Hippocampal formation (tissue), 2 donors: ENCODE measurements at regions not wholly inside any gene's neighbourhood (a gene's known extent, or its start where the extent isn't known, plus 50 kb on each side); places are given as distances from the start of the nearest gene placed in this dataset.
"Not testable (repeated sequence)": the region's sequence is repeated elsewhere in the genome, so short reads cannot be mapped to it uniquely, and the experiment has no call there.

ENCODE experiments used
- DNase-seq, 2 donors: peaks; one replicate each; lab custom pipeline; 2025; lab: John Stamatoyannopoulos, UW

DNA sequence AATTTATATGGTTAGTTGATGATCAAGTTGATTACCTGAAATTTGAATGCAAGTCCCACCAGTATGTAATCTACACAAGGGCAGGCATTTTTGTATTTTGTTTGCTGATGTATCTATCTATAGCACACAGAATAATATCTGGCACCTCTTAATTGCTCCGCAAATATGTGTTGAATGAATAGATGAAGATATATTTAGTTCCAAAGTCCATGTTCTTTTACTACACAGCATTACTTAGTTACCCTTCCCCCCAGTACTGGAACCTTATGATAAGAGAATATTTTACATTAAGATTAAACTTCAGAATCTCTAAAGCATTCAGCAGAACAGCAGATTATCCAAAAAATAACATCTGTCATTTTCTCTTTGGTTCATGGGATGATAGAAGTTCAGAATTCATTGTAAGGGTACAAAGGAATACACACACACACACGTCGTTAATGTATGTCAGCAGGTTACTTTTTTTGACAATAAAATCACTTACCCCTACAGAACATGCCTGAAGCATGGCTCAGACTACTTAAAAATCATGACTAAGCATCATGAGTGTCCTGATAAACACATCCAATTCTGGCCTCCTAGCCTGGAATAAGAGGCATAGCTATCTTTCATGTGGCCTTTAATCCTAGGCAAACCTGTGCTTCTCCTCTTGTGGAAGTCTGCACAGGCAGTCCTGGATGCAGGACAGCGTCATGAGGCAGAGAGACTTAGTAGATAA lies 148.9 kb upstream of the TBC1D5 start:
- no peak for DNase-seq

GRCh38 chr3:17885986-17886385 lies 143.6 kb upstream of the TBC1D5 start:
- DNase-seq, result no peak

DNA sequence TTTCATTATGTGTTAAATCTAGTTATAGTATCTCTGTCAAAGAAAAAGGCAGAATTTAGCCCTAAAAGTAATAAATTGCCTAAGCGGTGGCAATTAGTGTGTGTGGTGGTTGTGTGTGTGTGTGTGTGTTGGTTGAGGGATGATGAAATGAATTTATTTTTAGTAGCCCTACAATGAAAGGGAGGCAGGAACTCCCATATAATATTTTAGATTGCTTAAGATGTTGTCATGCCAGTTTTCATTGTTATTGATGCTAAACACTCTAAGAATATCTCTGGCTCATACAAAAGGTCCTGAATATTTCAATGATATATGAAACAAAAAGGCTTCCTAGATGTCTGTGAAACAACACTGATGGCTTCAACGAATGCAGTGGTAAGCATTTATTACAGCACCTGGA lies 140.6 kb upstream of the TBC1D5 start:
- no peak for DNase-seq

- no peak for DNase-seq
Measured at GRCh38 chr3:17877299-17877698, 134.9 kb upstream of the TBC1D5 start.

DNA sequence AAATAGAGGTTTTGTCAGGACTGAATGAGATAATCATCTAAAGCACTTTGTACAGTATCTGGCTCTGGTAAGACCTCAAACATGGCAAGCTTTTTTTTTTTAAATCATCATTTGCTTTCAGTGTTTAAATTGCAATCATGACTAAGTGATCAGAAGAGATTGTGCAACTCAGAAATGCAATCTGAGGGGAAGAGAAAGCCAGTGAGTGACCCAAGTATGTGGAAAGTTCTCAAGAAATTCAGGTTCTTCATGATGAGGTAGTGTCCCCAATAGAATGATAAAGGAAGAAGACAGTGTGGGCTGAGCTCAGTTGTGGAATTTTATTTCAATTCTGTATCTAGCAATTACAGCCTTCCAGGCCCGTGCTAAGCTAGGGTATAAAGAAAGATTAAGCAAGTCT lies 132.2 kb upstream of the TBC1D5 start:
- DNase-seq, result no peak

GRCh38 chr3:17872457-17872856 lies 130.0 kb upstream of the TBC1D5 start:
- DNase-seq, result no peak

- DNase-seq, result no peak
Measured at GRCh38 chr3:17865631-17866030, 123.2 kb upstream of the TBC1D5 start.

DNA sequence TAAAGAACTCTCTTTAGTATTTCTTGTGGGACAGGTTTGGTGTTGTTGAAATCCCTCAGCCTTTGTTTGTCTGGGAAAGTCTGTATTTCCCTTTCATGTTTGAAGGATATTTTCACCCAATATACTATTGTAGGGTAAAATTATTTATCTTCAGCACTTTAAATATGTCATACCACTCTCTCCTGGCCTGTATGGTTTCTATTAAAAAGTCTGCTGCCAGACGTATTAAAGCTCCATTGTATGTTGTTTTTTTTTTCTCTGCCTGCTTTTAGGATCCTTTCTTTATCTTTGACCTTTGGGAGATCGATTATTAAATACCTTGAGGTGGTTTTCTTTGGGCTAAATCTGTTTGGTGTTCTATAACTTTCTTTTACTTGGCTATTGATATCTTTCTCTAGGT lies 119.0 kb upstream of the TBC1D5 start:
- no peak for DNase-seq

GRCh38 chr3:17860840-17861471 lies 118.5 kb upstream of the TBC1D5 start:
- not testable (repeated sequence) for DNase-seq

- DNase-seq, result no peak
Measured at GRCh38 chr3:17852217-17852616, 109.8 kb upstream of the TBC1D5 start.

DNA sequence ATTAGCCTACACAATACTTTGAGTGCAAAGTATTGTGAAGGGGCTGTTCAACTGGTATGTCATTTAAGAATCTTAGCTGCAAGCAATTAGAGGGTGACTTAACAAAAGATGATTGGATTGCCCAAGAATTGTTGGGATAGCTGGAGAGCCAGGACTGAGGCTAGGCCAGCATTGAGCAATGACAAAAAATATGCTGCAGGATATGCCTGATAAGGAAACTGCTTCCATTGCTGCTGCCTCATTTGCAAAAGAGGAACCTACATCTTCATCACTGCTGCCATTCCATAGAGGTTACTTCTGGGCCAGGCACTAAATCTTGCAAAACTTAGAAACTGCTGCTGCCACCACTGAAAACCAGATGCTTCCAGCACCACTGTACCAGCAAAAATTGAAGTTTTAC lies 108.0 kb upstream of the TBC1D5 start:
- no peak for DNase-seq

- DNase-seq, result no peak
Measured at GRCh38 chr3:17848102-17848501, 105.7 kb upstream of the TBC1D5 start.

- no peak for DNase-seq
Measured at GRCh38 chr3:17847156-17847555, 104.7 kb upstream of the TBC1D5 start.

DNA sequence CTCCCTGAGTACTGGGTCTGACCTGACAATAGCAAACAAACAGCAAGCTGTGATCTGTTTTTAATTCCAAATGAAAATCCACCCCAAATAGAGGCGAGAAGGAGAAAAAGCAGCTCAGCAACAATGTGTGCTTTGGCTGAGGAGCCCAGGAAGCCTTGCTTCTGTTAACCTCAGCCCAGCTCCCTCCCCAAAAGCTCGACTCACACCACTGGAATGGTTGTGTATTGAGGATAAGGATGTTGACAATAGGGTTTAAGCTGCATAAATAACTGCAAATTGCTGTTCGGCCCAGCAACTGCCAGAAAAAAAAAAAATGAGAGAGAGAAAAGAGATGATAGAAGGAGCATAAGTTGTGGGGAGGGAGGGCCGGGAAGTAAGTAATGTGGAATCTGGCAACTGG lies 104.0 kb upstream of the TBC1D5 start:
- DNase-seq, result no peak

GRCh38 chr3:17845026-17845812 lies 102.8 kb upstream of the TBC1D5 start:
- DNase-seq, result no peak

DNA sequence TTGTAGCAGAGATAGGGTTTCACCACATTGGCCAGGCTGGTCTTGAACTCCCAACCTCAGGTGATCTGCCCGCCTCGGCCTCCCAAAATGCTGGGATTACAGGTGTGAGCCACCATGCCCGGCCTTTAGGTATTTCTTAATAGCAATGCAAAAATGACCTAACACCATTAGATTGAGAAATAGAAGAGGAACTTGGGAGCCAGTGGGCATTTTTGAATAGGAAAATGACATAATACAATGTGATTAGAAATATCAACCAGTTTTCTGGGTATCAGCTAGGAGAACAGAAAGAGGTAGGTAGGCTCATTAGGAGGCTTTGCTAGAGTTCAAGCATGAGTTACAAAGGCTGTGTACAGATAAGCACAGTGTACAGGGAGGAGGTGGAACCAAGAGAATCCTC lies 101.8 kb upstream of the TBC1D5 start:
- no peak for DNase-seq

GRCh38 chr3:17841190-17841828 lies 98.9 kb upstream of the TBC1D5 start:
- peak; percentile 52 to 59 for DNase-seq

DNA sequence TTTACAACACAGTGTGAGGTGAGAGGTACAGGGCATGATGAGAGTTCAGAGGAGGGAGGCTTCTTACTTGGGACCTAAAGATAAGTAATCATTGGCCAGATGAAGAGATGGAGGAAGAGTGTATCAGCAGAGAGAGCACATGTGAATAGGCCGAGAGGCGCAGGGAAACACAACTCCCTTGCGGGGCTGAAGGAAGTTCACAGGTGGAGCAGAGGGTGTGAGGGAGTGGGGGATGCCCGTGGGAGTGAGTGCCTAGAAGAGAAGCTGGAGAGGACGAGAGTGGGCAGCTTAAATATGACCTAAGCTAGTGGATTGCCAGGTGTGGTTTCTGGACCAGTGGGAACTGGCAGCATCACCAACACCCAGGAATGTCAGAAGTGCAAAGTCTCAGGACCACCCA lies 98.2 kb upstream of the TBC1D5 start:
- DNase-seq, result no peak

DNA sequence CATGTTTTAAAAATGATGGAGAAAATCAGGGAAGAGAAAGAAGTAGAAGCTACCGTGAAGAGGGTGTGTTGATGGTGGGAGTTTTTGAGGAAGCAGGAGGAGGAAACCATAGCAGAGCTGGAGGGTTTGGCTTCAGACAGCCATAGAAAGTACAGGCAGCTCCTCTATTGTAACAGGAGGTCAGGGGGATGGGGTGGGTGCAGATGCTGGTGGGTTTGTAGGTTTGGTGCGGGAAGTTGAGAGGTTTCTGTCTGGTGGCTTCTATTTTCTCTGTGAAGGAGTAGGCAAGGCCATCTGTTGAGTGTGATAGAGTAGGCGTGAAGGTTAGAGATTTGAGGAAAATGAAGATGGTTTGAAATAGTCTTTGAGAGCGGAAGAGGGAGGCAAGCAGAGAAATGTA lies 97.7 kb upstream of the TBC1D5 start:
- DNase-seq, result peak in 1 of 2 donors; percentile 51

- no peak for DNase-seq
Measured at GRCh38 chr3:17836919-17837318, 94.5 kb upstream of the TBC1D5 start.

DNA sequence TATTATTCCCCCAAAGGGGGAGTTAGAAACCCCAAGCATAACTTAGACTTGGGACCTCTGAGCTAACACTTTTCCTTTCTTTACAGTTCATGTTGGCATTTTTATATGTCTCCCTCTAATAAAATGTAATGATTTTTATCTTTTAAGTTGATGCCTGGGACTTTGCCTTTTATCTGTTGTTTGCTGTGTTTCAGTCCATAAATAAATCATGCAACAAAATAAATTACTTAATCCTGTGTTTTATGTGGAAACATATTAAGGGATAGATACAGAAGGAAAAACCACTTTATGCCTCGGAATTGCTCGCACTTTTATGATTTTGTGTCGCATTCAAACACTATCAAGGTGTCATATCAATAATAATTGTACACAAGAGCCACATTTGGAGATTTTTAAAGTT lies 93.7 kb upstream of the TBC1D5 start:
- no peak for DNase-seq

- DNase-seq, result no peak
Measured at GRCh38 chr3:17833786-17834559, 91.5 kb upstream of the TBC1D5 start.
